ENCODE measurements at regions not wholly inside any gene's neighbourhood (a gene's known extent, or its start where the extent isn't known, plus 50 kb on each side); places are given as distances from the start of the nearest gene placed in this dataset.

- TF ChIP-seq, protein P1, sequence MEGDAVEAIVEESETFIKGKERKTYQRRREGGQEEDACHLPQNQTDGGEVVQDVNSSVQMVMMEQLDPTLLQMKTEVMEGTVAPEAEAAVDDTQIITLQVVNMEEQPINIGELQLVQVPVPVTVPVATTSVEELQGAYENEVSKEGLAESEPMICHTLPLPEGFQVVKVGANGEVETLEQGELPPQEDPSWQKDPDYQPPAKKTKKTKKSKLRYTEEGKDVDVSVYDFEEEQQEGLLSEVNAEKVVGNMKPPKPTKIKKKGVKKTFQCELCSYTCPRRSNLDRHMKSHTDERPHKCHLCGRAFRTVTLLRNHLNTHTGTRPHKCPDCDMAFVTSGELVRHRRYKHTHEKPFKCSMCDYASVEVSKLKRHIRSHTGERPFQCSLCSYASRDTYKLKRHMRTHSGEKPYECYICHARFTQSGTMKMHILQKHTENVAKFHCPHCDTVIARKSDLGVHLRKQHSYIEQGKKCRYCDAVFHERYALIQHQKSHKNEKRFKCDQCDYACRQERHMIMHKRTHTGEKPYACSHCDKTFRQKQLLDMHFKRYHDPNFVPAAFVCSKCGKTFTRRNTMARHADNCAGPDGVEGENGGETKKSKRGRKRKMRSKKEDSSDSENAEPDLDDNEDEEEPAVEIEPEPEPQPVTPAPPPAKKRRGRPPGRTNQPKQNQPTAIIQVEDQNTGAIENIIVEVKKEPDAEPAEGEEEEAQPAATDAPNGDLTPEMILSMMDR (conservative IDR thresholded peaks at IDR 0.05; ENCODE audit: low read depth, low read length), result no peak
- TF ChIP-seq EZH2 (IDR thresholded peaks at IDR 0.05; ENCODE audit: low read length, unreplicated experiment), result no peak
Observed at GRCh38 chr3:110487840-110488239, 583.8 kb upstream of the NECTIN3 start.

Measured in PC-3 (cell line).